Ishikawa (cell line): ENCODE measurements at regions not wholly inside any gene's neighbourhood (a gene's known extent, or its start where the extent isn't known, plus 50 kb on each side); places are given as distances from the start of the nearest gene placed in this dataset.

Experiments used
- CREB1 ChIP-seq: IDR thresholded peaks from 2 replicates; pipeline ENCODE4 v1.6.1; 2012; ENCODE audit warnings: low read depth
- USF1 ChIP-seq: IDR thresholded peaks from 2 replicates; pipeline ENCODE4 v1.6.1; 2012

GRCh38 chr5:155308289-155308688, 294.7 kb downstream of the KIF4B start:
- TF ChIP-seq USF1, result no peak
- no peak for TF ChIP-seq CREB1
